ENCODE measurements at regions not wholly inside any gene's neighbourhood (a gene's known extent, or its start where the extent isn't known, plus 50 kb on each side); places are given as distances from the start of the nearest gene placed in this dataset.

- no peak for TF ChIP-seq ZNF462 (CRISPR knock-in tag; IDR thresholded peaks at IDR 0.05)
- TF ChIP-seq POLR2AphosphoS5 (IDR thresholded peaks at IDR 0.05; ENCODE audit: low read depth), result no peak
- TF ChIP-seq EZH2 (IDR thresholded peaks at IDR 0.05; ENCODE audit: low read depth, unreplicated experiment), result no peak
- no peak for TF ChIP-seq EZH2phosphoT487 (IDR thresholded peaks at IDR 0.05; ENCODE audit: unreplicated experiment)
These were observed 291.7 kb downstream of the TCF7L2 start (continued) for GRCh38 chr10:113241599-113242360.

- H3K36me3 Mint-ChIP-seq (ENCODE audit: low read depth), result no peaks in the 10 kb centered on the region
- Histone ChIP-seq H3K9me2 (ENCODE audit: insufficient read depth) (peaks cover 8% of the 10 kb centered on the region; the same call in 1 of the 2 replicates), H3K79me2 (replicated peaks; ENCODE audit: insufficient read depth) (no peaks in the 10 kb centered on the region), H3K4me3 (no peak overlapping the region), H3K4me1 (ENCODE audit: insufficient read depth) (no peaks in the 10 kb centered on the region), H3K4me2 (no peak overlapping the region), H3K27ac (ENCODE audit: low read depth) (no peak overlapping the region), H3K36me3 (ENCODE audit: insufficient read depth) (no peaks in the 10 kb centered on the region), H3K27me3 (ENCODE audit: insufficient read depth) (no peaks in the 10 kb centered on the region), H4K20me1 (replicated peaks; ENCODE audit: insufficient read depth) (no peaks in the 10 kb centered on the region), H2AFZ (no peak overlapping the region), H3F3A (replicated peaks; ENCODE audit: low read depth) (no peaks in the 10 kb centered on the region)
- ATAC-seq, result no peak
- no peaks in the 10 kb centered on the region; the same call in 2 of the 3 replicates for H3K4me1 Mint-ChIP-seq
- TF ChIP-seq STAT1 (IDR thresholded peaks at IDR 0.05; ENCODE audit: unreplicated experiment) (no peak), EZH2 (IDR thresholded peaks at IDR 0.05; ENCODE audit: low read depth, unreplicated experiment) (no peak), NANOG (IDR thresholded peaks at IDR 0.05; ENCODE audit: borderline replicate concordance) (no peak), JUNB (IDR thresholded peaks at IDR 0.05; ENCODE audit: unreplicated experiment) (no peak), ZNF114 (CRISPR knock-in tag; IDR thresholded peaks at IDR 0.05) (no peak), POLR2AphosphoS5 (IDR thresholded peaks at IDR 0.05; ENCODE audit: low read depth) (no peak)
- H3K9me3 Mint-ChIP-seq, result no peaks in the 10 kb centered on the region
- H3K27me3 Mint-ChIP-seq (ENCODE audit: insufficient read depth, low read depth, poor library complexity), result peaks cover 2% of the 10 kb centered on the region
- no peak for DNase-seq (ENCODE audit: low spot score)
- H3K4me3 Mint-ChIP-seq, result no peak overlapping the region
- no peak overlapping the region for H3K27ac Mint-ChIP-seq
These were observed 293.3 kb downstream of the TCF7L2 start for GRCh38 chr10:113243311-113243710.
